B cell (primary cell): ENCODE measurements at regions not wholly inside any gene's neighbourhood (a gene's known extent, or its start where the extent isn't known, plus 50 kb on each side); places are given as distances from the start of the nearest gene placed in this dataset.

Experiments used
- ATAC-seq: fragments of 200-7000 bp; cut with Tn5 transposase; one replicate; pipeline ENCODE4 v1.10.0; 2021; ENCODE audit warnings: low read depth, mild to moderate bottlenecking, moderate number of reproducible peaks, moderate library complexity
- CTCF ChIA-PET: fragments of 350-600 bp; sonication (Branson Sonifier 250); formaldehyde crosslinking; loops from one replicate; lab custom pipeline; 2021; ENCODE audit warnings: antibody characterized with exemption, inconsistent platforms; lab: Charles Lee
- POLR2A ChIA-PET: fragments of 350-600 bp; sonication (Branson Sonifier 250); formaldehyde crosslinking; loops from one replicate; lab custom pipeline; 2021; ENCODE audit warnings: antibody characterized with exemption; lab: Charles Lee
- DNase-seq: peaks from one replicate; pipeline ENCODE4 v3.0.0; 2013
- H2AFZ ChIP-seq: 2 replicates; pipeline ENCODE4 v1.6.1; 2012; ENCODE audit warnings: mild to moderate bottlenecking, low read depth, low read length; ENCODE audit not compliant: insufficient read depth, poor library complexity, severe bottlenecking
- H3K27ac ChIP-seq, 2 donors: 1 replicate in 1 of 2; 2 replicates in 1 of 2; pipeline ENCODE4 v1.5.1; 2012 to 2013; ENCODE audit warnings: low read length in 2 of 2, mild to moderate bottlenecking in 2 of 2, moderate library complexity in 1 of 2
- H3K27me3 ChIP-seq, 4 experiments: fragments of 200-600 bp in 1 of 4; sonication (generic) in 1 of 4; replicated peaks in 1 of 4; 1 replicate in 2 of 4; 2 replicates in 2 of 4; pipeline versions ENCODE4 v1.6.1 to v1.7.0; 2013 to 2016; ENCODE audit warnings: low read length in 3 of 4, mild to moderate bottlenecking in 2 of 4, mixed read lengths in 1 of 4, moderate library complexity in 1 of 4; ENCODE audit not compliant: insufficient read depth in 4 of 4, control insufficient read depth in 3 of 4; ENCODE audit errors: control extremely low read depth in 1 of 4
- H3K36me3 ChIP-seq, 2 experiments: replicated peaks in 1 of 2; 1 replicate in 1 of 2; 2 replicates in 1 of 2; pipeline versions ENCODE4 v1.6.1 to v1.7.1; 2013; ENCODE audit warnings: low read length in 1 of 2; ENCODE audit not compliant: insufficient read depth in 2 of 2, control insufficient read depth in 1 of 2; ENCODE audit errors: control extremely low read depth in 1 of 2, extremely low read depth in 1 of 2
- H3K4me1 ChIP-seq, 2 donors: fragments of 200-600 bp in 1 of 2; sonication (generic) in 1 of 2; 1 replicate in 1 of 2; 2 replicates in 1 of 2; pipeline versions ENCODE4 v1.5.1 to v1.6.1; 2013 to 2017; ENCODE audit warnings: low read length in 2 of 2; ENCODE audit not compliant: control insufficient read depth in 2 of 2, insufficient read depth in 2 of 2
- H3K4me2 ChIP-seq: replicated peaks from 2 replicates; pipeline ENCODE3; 2012; ENCODE audit warnings: mild to moderate bottlenecking, low read depth, low read length; ENCODE audit not compliant: poor library complexity, severe bottlenecking
- H3K4me3 ChIP-seq, 5 experiments: fragments of 200-600 bp in 1 of 5; sonication (generic) in 1 of 5; 1 replicate in 3 of 5; 2 replicates in 2 of 5; pipeline versions ENCODE4 v1.5.1 to v1.7.0; 2011 to 2016; ENCODE audit warnings: low read length in 4 of 5, mild to moderate bottlenecking in 4 of 5, low read depth in 2 of 5, control low read depth in 1 of 5, moderate library complexity in 1 of 5; ENCODE audit not compliant: insufficient read depth in 1 of 5; ENCODE audit errors: control extremely low read depth in 1 of 5, extremely low read depth in 1 of 5
- H3K79me2 ChIP-seq: fragments of 200-600 bp; sonication (generic); one replicate; pipeline ENCODE4 v1.6.0; 2016; ENCODE audit warnings: low read length; ENCODE audit not compliant: control insufficient read depth, insufficient read depth
- H3K9ac ChIP-seq: fragments of 200-600 bp; sonication (generic); 2 replicates; pipeline ENCODE4 v1.6.1; 2017; ENCODE audit warnings: mild to moderate bottlenecking, low read length, moderate library complexity
- H3K9me3 ChIP-seq, 3 donors: one replicate each; pipeline versions ENCODE4 v1.6.1 to v1.7.1; 2013; ENCODE audit warnings: low read length in 2 of 3; ENCODE audit not compliant: control insufficient read depth in 2 of 3, insufficient read depth in 1 of 3; ENCODE audit errors: control extremely low read depth in 1 of 3
- H4K20me1 ChIP-seq: 2 replicates; pipeline ENCODE4 v1.6.0; 2012; ENCODE audit warnings: mild to moderate bottlenecking, low read length; ENCODE audit not compliant: insufficient read depth, control insufficient read depth, poor library complexity, severe bottlenecking
- H3K27ac Mint-ChIP-seq: one replicate; pipeline ENCODE4 v1.8.0; 2021; ENCODE audit warnings: mixed read lengths
- H3K27me3 Mint-ChIP-seq: one replicate; pipeline ENCODE4 v1.8.0; 2021; ENCODE audit warnings: mixed read lengths
- H3K4me1 Mint-ChIP-seq: one replicate; pipeline ENCODE4 v1.8.0; 2021; ENCODE audit warnings: mixed read lengths
- H3K4me3 Mint-ChIP-seq: one replicate; pipeline ENCODE4 v1.8.0; 2021; ENCODE audit warnings: mixed read lengths
- H3K9me3 Mint-ChIP-seq: one replicate; pipeline ENCODE4 v1.8.0; 2022; ENCODE audit warnings: mixed read lengths; ENCODE audit not compliant: insufficient read depth
- CTCF ChIP-seq: fragments of 200-600 bp; IDR thresholded peaks from one replicate; pipeline ENCODE4 v1.8.0; 2022; ENCODE audit warnings: antibody characterized with exemption, mild to moderate bottlenecking
- EZH2 ChIP-seq: IDR thresholded peaks from 2 replicates; pipeline ENCODE4 v1.6.1; 2012; ENCODE audit warnings: borderline replicate concordance, low read depth, mild to moderate bottlenecking, moderate library complexity, low read length; ENCODE audit not compliant: insufficient read depth, poor library complexity, severe bottlenecking
- WGBS: methylation state at CpG from one replicate; pipeline ENCODE4 v1.1.5; 2013; ENCODE audit warnings: missing lambda C conversion rate; ENCODE audit not compliant: insufficient coverage; 5-methylcytosine and 5-hydroxymethylcytosine counted together
- intact Hi-C: fragments of 100-400 bp; cut with micrococcal nuclease; formaldehyde crosslinking; loops from one replicate; pipeline ENCODE4 v1.10.0; 2022

GRCh38 chrX:147738265-147738664, 173.5 kb upstream of the FMR1 start:
- no peaks in the 10 kb centered on the region for H3K27me3 Mint-ChIP-seq
- Histone ChIP-seq H3K27me3 (no peaks in the 10 kb centered on the region), H3K36me3 (no peaks in the 10 kb centered on the region), H2AFZ (no peak overlapping the region), H3K9me3 (no peaks in the 10 kb centered on the region), H3K4me2 (no peak overlapping the region), H3K4me1 (no peaks in the 10 kb centered on the region), H3K79me2 (no peaks in the 10 kb centered on the region), H3K9ac (no peak overlapping the region), H4K20me1 (no peaks in the 10 kb centered on the region), H3K4me3 (no peak overlapping the region), H3K27ac (no peak overlapping the region)
- ATAC-seq (no peak), DNase-seq (no peak)
- ChIA-PET POLR2A (no interaction called here), CTCF (no interaction called here)
- TF ChIP-seq EZH2 (no peak), CTCF (no peak)
- WGBS: 100% methylated on average over 1 of the region's 3 CpGs
- H3K4me1 Mint-ChIP-seq: no peaks in the 10 kb centered on the region
- no peak overlapping the region for H3K4me3 Mint-ChIP-seq
- H3K9me3 Mint-ChIP-seq: no peaks in the 10 kb centered on the region
- no peak overlapping the region for H3K27ac Mint-ChIP-seq
- intact Hi-C loops: no loop called here

- Histone ChIP-seq H3K27me3 (no peaks in the 10 kb centered on the region), H3K9me3 (no peaks in the 10 kb centered on the region), H3K4me3 (no peak overlapping the region), H4K20me1 (no peaks in the 10 kb centered on the region), H3K79me2 (no peaks in the 10 kb centered on the region), H3K36me3 (no peaks in the 10 kb centered on the region), H2AFZ (no peak overlapping the region), H3K9ac (no peak overlapping the region), H3K4me2 (no peak overlapping the region), H3K4me1 (no peaks in the 10 kb centered on the region), H3K27ac (no peak overlapping the region)
- Mint-ChIP-seq H3K4me1 (no peaks in the 10 kb centered on the region), H3K27ac (no peak overlapping the region), H3K4me3 (no peak overlapping the region), H3K9me3 (no peaks in the 10 kb centered on the region), H3K27me3 (no peaks in the 10 kb centered on the region)
- no peak for DNase-seq
- WGBS: no CpG with 5 or more reads among the region's 1 CpG
- no peak for ATAC-seq
- CTCF ChIA-PET: no interaction called here
- no peak for TF ChIP-seq EZH2
- TF ChIP-seq CTCF: no peak
- intact Hi-C loops: no loop called here
- POLR2A ChIA-PET: no interaction called here
Measured at GRCh38 chrX:147739196-147739595, 172.5 kb upstream of the FMR1 start.
